HL-60 (cell line): ENCODE measurements at regions not wholly inside any gene's neighbourhood (a gene's known extent, or its start where the extent isn't known, plus 50 kb on each side); places are given as distances from the start of the nearest gene placed in this dataset.

Experiments
- GABPA ChIP-seq: IDR thresholded peaks from 2 replicates; pipeline ENCODE4 v1.6.1; 2012; ENCODE audit warnings: low read depth
- POLR2AphosphoS5 ChIP-seq: IDR thresholded peaks from 2 replicates; pipeline ENCODE4 v1.6.1; 2012; ENCODE audit warnings: low read depth
- SPI1 ChIP-seq: IDR thresholded peaks from 2 replicates; pipeline ENCODE4 v1.6.1; 2012; ENCODE audit warnings: low read depth, mild to moderate bottlenecking, borderline replicate concordance
- TF ChIP-seq, protein P1 (sequence below): IDR thresholded peaks from one replicate; pipeline ENCODE4 v1.5.1; 2011; ENCODE audit warnings: low read length, control low read depth, inconsistent platforms; ENCODE audit not compliant: insufficient read depth
- TF ChIP-seq, protein P2 (sequence below): IDR thresholded peaks from 2 replicates; pipeline ENCODE4 v1.6.1; 2012; ENCODE audit warnings: low read depth; ENCODE audit not compliant: insufficient replicate concordance

DNA sequence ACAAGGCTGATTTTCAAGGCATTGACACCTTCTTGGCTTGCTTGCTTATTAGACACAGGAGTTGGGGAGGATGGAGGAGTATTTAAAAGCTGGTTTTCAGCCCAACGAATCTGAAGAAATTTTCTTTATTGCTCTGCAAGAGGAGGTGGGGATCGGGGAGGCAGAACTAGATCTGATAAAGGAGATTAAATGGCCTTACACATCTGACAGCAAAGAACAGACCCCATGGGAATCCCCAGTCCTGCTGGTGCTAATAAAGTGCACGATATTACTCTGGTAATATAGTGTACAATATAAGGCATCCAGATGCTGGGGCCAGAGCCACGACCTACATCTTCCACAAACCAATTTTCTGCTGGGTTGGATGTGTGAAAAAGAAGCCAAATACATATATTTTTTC, 323.0 kb downstream of the OMA1 start:
- TF ChIP-seq, protein P1, sequence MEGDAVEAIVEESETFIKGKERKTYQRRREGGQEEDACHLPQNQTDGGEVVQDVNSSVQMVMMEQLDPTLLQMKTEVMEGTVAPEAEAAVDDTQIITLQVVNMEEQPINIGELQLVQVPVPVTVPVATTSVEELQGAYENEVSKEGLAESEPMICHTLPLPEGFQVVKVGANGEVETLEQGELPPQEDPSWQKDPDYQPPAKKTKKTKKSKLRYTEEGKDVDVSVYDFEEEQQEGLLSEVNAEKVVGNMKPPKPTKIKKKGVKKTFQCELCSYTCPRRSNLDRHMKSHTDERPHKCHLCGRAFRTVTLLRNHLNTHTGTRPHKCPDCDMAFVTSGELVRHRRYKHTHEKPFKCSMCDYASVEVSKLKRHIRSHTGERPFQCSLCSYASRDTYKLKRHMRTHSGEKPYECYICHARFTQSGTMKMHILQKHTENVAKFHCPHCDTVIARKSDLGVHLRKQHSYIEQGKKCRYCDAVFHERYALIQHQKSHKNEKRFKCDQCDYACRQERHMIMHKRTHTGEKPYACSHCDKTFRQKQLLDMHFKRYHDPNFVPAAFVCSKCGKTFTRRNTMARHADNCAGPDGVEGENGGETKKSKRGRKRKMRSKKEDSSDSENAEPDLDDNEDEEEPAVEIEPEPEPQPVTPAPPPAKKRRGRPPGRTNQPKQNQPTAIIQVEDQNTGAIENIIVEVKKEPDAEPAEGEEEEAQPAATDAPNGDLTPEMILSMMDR, result no peak
- TF ChIP-seq, protein P2, sequence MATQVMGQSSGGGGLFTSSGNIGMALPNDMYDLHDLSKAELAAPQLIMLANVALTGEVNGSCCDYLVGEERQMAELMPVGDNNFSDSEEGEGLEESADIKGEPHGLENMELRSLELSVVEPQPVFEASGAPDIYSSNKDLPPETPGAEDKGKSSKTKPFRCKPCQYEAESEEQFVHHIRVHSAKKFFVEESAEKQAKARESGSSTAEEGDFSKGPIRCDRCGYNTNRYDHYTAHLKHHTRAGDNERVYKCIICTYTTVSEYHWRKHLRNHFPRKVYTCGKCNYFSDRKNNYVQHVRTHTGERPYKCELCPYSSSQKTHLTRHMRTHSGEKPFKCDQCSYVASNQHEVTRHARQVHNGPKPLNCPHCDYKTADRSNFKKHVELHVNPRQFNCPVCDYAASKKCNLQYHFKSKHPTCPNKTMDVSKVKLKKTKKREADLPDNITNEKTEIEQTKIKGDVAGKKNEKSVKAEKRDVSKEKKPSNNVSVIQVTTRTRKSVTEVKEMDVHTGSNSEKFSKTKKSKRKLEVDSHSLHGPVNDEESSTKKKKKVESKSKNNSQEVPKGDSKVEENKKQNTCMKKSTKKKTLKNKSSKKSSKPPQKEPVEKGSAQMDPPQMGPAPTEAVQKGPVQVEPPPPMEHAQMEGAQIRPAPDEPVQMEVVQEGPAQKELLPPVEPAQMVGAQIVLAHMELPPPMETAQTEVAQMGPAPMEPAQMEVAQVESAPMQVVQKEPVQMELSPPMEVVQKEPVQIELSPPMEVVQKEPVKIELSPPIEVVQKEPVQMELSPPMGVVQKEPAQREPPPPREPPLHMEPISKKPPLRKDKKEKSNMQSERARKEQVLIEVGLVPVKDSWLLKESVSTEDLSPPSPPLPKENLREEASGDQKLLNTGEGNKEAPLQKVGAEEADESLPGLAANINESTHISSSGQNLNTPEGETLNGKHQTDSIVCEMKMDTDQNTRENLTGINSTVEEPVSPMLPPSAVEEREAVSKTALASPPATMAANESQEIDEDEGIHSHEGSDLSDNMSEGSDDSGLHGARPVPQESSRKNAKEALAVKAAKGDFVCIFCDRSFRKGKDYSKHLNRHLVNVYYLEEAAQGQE, result no peak
- TF ChIP-seq POLR2AphosphoS5, result no peak
- no peak for TF ChIP-seq GABPA
- no peak for TF ChIP-seq SPI1
